ENCODE measurements at regions not wholly inside any gene's neighbourhood (a gene's known extent, or its start where the extent isn't known, plus 50 kb on each side); places are given as distances from the start of the nearest gene placed in this dataset.
A peak's percentile ranks its signal among the peaks of the same experiment; 100 is the strongest.

GRCh38 chr15:39391230-39391629, 189.6 kb upstream of the THBS1 start:
- no peaks in the 10 kb centered on the region for H3K36me3 ChIP-seq (replicated peaks in 1 of 2; ENCODE audit: control insufficient read depth in 1 of 2, insufficient read depth in 2 of 2, low read length in 2 of 2)
- no peaks in the 10 kb centered on the region for H3K9me3 ChIP-seq (replicated peaks in 1 of 2; ENCODE audit: control insufficient read depth in 1 of 2, insufficient read depth in 1 of 2, low read length in 2 of 2)
- H3K4me1 ChIP-seq (ENCODE audit: control insufficient read depth in 1 of 2, insufficient read depth in 2 of 2, low read length in 2 of 2): peaks cover 55 to 79% of the 10 kb centered on the region in 2 donors
- H3K9ac ChIP-seq (ENCODE audit: insufficient read depth, low read length, poor library complexity, severe bottlenecking): peak overlapping the region; percentile 34
- Mint-ChIP-seq H3K27me3 (ENCODE audit: low read depth in 3 of 3) (peaks cover 0 to 1% (median 0%) of the 10 kb centered on the region in 3 donors), H3K27ac (peak overlapping the region; percentile 28 to 89 (median 88)), H3K4me3 (peak overlapping the region in 1 of 2 donors; percentile 39), H3K36me3 (peaks cover 0 to 7% of the 10 kb centered on the region in 2 donors), H3K4me1 (peaks cover 77% of the 10 kb centered on the region), H3K9me3 (peaks cover 0 to 8% (median 2%) of the 10 kb centered on the region in 7 donors)
- WGBS (ENCODE audit: insufficient coverage): 45% methylated on average over 4 of the region's 5 CpGs
- intact Hi-C loops (cut with micrococcal nuclease): no loop called here
- H2AFZ ChIP-seq (ENCODE audit: insufficient read depth, low read depth, low read length, poor library complexity, severe bottlenecking): no peak overlapping the region
- no peak overlapping the region for H3K4me2 ChIP-seq (replicated peaks; ENCODE audit: extremely low read depth, low read length, poor library complexity, severe bottlenecking)
- no peaks in the 10 kb centered on the region for H3K79me2 ChIP-seq (ENCODE audit: insufficient read depth, low read length)
- TF ChIP-seq, protein P1, sequence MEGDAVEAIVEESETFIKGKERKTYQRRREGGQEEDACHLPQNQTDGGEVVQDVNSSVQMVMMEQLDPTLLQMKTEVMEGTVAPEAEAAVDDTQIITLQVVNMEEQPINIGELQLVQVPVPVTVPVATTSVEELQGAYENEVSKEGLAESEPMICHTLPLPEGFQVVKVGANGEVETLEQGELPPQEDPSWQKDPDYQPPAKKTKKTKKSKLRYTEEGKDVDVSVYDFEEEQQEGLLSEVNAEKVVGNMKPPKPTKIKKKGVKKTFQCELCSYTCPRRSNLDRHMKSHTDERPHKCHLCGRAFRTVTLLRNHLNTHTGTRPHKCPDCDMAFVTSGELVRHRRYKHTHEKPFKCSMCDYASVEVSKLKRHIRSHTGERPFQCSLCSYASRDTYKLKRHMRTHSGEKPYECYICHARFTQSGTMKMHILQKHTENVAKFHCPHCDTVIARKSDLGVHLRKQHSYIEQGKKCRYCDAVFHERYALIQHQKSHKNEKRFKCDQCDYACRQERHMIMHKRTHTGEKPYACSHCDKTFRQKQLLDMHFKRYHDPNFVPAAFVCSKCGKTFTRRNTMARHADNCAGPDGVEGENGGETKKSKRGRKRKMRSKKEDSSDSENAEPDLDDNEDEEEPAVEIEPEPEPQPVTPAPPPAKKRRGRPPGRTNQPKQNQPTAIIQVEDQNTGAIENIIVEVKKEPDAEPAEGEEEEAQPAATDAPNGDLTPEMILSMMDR (IDR thresholded peaks at IDR 0.05): no peak
- peak overlapping the region in 1 of 2 donors; percentile 89 for H3K27ac ChIP-seq (ENCODE audit: low read depth in 1 of 2, low read length in 2 of 2)
- H3K4me3 ChIP-seq (replicated peaks in 1 of 3; ENCODE audit: low read depth in 2 of 3, low read length in 3 of 3): no peak overlapping the region
- H4K20me1 ChIP-seq (ENCODE audit: insufficient read depth, low read length): no peaks in the 10 kb centered on the region
- peak; percentile 90 to 97 (median 94) for DNase-seq
- H3K27me3 ChIP-seq (ENCODE audit: control insufficient read depth in 2 of 2, insufficient read depth in 2 of 2, low read length in 2 of 2): no peaks in the 10 kb centered on the region

DNA sequence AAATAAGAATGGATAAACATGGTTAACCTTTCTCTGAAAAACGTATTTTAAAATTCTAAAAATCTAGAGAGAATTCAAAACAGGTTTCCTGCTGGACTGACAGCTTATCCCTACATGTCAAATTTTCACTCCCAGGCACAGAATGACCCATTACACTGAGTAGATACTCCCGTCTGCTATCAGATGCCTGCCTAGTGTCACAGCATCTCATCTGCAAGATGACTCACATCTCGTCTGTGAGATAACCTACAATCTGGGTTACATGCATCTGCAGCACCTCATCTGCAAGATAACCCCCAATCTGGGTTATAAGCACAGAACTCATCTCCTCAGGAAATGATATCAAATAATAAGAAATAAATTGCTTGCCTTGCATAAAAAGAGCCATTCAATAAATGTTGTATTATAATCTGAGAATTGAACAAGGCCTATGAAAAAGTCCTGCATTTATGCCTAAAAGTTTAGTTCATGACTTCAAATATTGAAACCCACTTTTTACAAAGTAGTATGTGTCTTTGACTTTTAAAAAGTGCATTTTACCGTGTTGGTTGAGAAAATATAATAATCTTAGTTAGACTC, 188.3 kb upstream of the THBS1 start:
- Histone ChIP-seq H4K20me1 (ENCODE audit: insufficient read depth, low read length) (no peaks in the 10 kb centered on the region), H3K4me2 (replicated peaks; ENCODE audit: extremely low read depth, low read length, poor library complexity, severe bottlenecking) (no peak overlapping the region), H3K27me3 (ENCODE audit: control insufficient read depth in 2 of 2, insufficient read depth in 2 of 2, low read length in 2 of 2) (no peaks in the 10 kb centered on the region), H3K9ac (ENCODE audit: insufficient read depth, low read length, poor library complexity, severe bottlenecking) (no peak overlapping the region), H3K4me1 (ENCODE audit: control insufficient read depth in 1 of 2, insufficient read depth in 2 of 2, low read length in 2 of 2) (peaks cover 59 to 81% of the 10 kb centered on the region in 2 donors), H3K9me3 (replicated peaks in 1 of 2; ENCODE audit: control insufficient read depth in 1 of 2, insufficient read depth in 1 of 2, low read length in 2 of 2) (no peaks in the 10 kb centered on the region), H3K27ac (ENCODE audit: low read depth in 1 of 2, low read length in 2 of 2) (peak overlapping the region in 1 of 2 donors; percentile 89), H3K4me3 (replicated peaks in 1 of 3; ENCODE audit: low read depth in 2 of 3, low read length in 3 of 3) (no peak overlapping the region), H2AFZ (ENCODE audit: insufficient read depth, low read depth, low read length, poor library complexity, severe bottlenecking) (no peak overlapping the region), H3K79me2 (ENCODE audit: insufficient read depth, low read length) (no peaks in the 10 kb centered on the region), H3K36me3 (replicated peaks in 1 of 2; ENCODE audit: control insufficient read depth in 1 of 2, insufficient read depth in 2 of 2, low read length in 2 of 2) (no peaks in the 10 kb centered on the region)
- intact Hi-C loops (cut with micrococcal nuclease): no loop called here
- Mint-ChIP-seq H3K27me3 (ENCODE audit: low read depth in 3 of 3) (peaks cover 0 to 1% (median 0%) of the 10 kb centered on the region in 3 donors), H3K4me1 (peaks cover 86% of the 10 kb centered on the region), H3K9me3 (peaks cover 0 to 11% (median 4%) of the 10 kb centered on the region in 7 donors), H3K36me3 (peaks cover 2 to 11% of the 10 kb centered on the region in 2 donors), H3K4me3 (no peak overlapping the region), H3K27ac (peak overlapping the region in 1 of 7 donors; percentile 16)
- WGBS (ENCODE audit: insufficient coverage): 94% methylated on average over 3 of the region's 4 CpGs
- DNase-seq: peak in 1 of 3 donors; percentile 34
- TF ChIP-seq, protein P1 (IDR thresholded peaks at IDR 0.05): no peak
